DMS79 treated with DMSO at 0.1 percent for 48 hours (cell line): ENCODE measurements at regions not wholly inside any gene's neighbourhood (a gene's known extent, or its start where the extent isn't known, plus 50 kb on each side); places are given as distances from the start of the nearest gene placed in this dataset.
A peak's percentile ranks its signal among the peaks of the same experiment; 100 is the strongest.

Experiments used
- DNase-seq: peaks from one replicate; lab custom pipeline; 2025; lab: John Stamatoyannopoulos, UW

GRCh38 chr2:64704161-64704560 lies 50.4 kb upstream of the SERTAD2 start:
- DNase-seq: no peak

- DNase-seq: no peak
Observed at GRCh38 chr2:64704996-64705395, 51.3 kb upstream of the SERTAD2 start.

- no peak for DNase-seq
Observed at GRCh38 chr2:64707276-64707675, 53.6 kb upstream of the SERTAD2 start.

GRCh38 chr2:64708829-64709228 lies 55.1 kb upstream of the SERTAD2 start:
- DNase-seq: no peak

GRCh38 chr2:64711252-64711800 lies 57.6 kb upstream of the SERTAD2 start:
- DNase-seq: no peak

- no peak for DNase-seq
Observed at GRCh38 chr2:64713686-64714085, 60.0 kb upstream of the SERTAD2 start.

GRCh38 chr2:64716569-64716968 lies 62.9 kb upstream of the SERTAD2 start:
- DNase-seq: no peak

- no peak for DNase-seq
Observed at GRCh38 chr2:64718250-64718885, 64.7 kb upstream of the SERTAD2 start.

- DNase-seq: no peak
Observed at GRCh38 chr2:64720535-64721319, 67.0 kb upstream of the SERTAD2 start.

- DNase-seq: no peak
Observed at GRCh38 chr2:64721320-64721623, 67.6 kb upstream of the SERTAD2 start.

- no peak for DNase-seq
Observed at GRCh38 chr2:64722291-64723044, 68.8 kb upstream of the SERTAD2 start.

- no peak for DNase-seq
Observed at GRCh38 chr2:64727013-64727767, 73.5 kb upstream of the SERTAD2 start.

GRCh38 chr2:64727843-64728463 lies 74.2 kb upstream of the SERTAD2 start:
- DNase-seq: no peak

GRCh38 chr2:64730551-64731262 lies 77.0 kb upstream of the SERTAD2 start:
- peak; percentile 48 for DNase-seq

- DNase-seq: no peak
Observed at GRCh38 chr2:64731263-64731643, 77.5 kb upstream of the SERTAD2 start.

GRCh38 chr2:64731746-64732145 lies 78.0 kb upstream of the SERTAD2 start:
- no peak for DNase-seq

- no peak for DNase-seq
Observed at GRCh38 chr2:64732146-64732545, 78.4 kb upstream of the SERTAD2 start.

- no peak for DNase-seq
Observed at GRCh38 chr2:64735504-64735903, 81.8 kb upstream of the SERTAD2 start.

GRCh38 chr2:64737547-64737946 lies 83.8 kb upstream of the SERTAD2 start:
- no peak for DNase-seq

- no peak for DNase-seq
Observed at GRCh38 chr2:64738026-64738425, 84.3 kb upstream of the SERTAD2 start.

GRCh38 chr2:64742678-64743077 lies 89.0 kb upstream of the SERTAD2 start:
- no peak for DNase-seq
